Prostate gland (tissue), 2 donors: ENCODE measurements at regions not wholly inside any gene's neighbourhood (a gene's known extent, or its start where the extent isn't known, plus 50 kb on each side); places are given as distances from the start of the nearest gene placed in this dataset.
"Not testable (repeated sequence)": the region's sequence is repeated elsewhere in the genome, so short reads cannot be mapped to it uniquely, and the experiment has no call there.

Experiments
- DNase-seq: peaks from one replicate; pipeline ENCODE4 v3.0.0-alpha.2; 2019; ENCODE audit warnings: low spot score
- H3K27ac ChIP-seq, 2 donors: fragments of 200-600 bp; sonication (generic); 2 replicates each; pipeline ENCODE4 v1.5.1; 2017 to 2019
- H3K27me3 ChIP-seq: fragments of 200-600 bp; sonication (generic); replicated peaks from 2 replicates; pipeline ENCODE4 v1.5.1; 2019; ENCODE audit not compliant: insufficient read depth
- H3K36me3 ChIP-seq, 2 donors: fragments of 200-600 bp; sonication (generic); 1 replicate in 1 of 2; 2 replicates in 1 of 2; pipeline versions ENCODE4 v1.5.1 to v1.8.1; 2017 to 2019
- H3K4me1 ChIP-seq: fragments of 200-600 bp; sonication (generic); replicated peaks from 2 replicates; pipeline ENCODE4 v1.5.1; 2019
- H3K4me3 ChIP-seq, 2 donors: fragments of 200-600 bp; sonication (generic); 2 replicates each; pipeline ENCODE4 v1.5.1; 2017 to 2019
- H3K9me3 ChIP-seq: fragments of 200-600 bp; sonication (generic); 2 replicates; pipeline ENCODE4 v1.5.1; 2017
- CTCF ChIP-seq, 4 experiments: fragments of 200-600 bp in 2 of 4; fragments of 450-650 bp in 2 of 4; sonication (generic) in 2 of 4; IDR thresholded peaks; 1 replicate in 3 of 4; 2 replicates in 1 of 4; pipeline ENCODE4 v1.5.1; 2016 to 2019; ENCODE audit warnings: antibody characterized with exemption in 4 of 4, mild to moderate bottlenecking in 2 of 4, moderate library complexity in 2 of 4
- POLR2A ChIP-seq: fragments of 450-650 bp; IDR thresholded peaks from one replicate; pipeline ENCODE4 v1.6.1; 2016; ENCODE audit warnings: antibody characterized with exemption, mild to moderate bottlenecking
- POLR2AphosphoS5 ChIP-seq: sonication (generic); formaldehyde crosslinking; IDR thresholded peaks from one replicate; pipeline ENCODE4 v1.6.1; 2017; ENCODE audit warnings: antibody characterized with exemption
- WGBS: methylation state at CpG from one replicate; pipeline ENCODE4 v1.1.5; 2018; 5-methylcytosine and 5-hydroxymethylcytosine counted together
- intact Hi-C: fragments of 100-400 bp; cut with DNase I; formaldehyde crosslinking; loops from one replicate; pipeline ENCODE4 v1.14.2; 2022

- no peaks in the 10 kb centered on the region for H3K36me3 ChIP-seq
- no peak for DNase-seq
- 44% methylated on average over 2 of the region's 2 CpGs for WGBS
- H3K27ac ChIP-seq = no peak overlapping the region
- TF ChIP-seq CTCF (IDR thresholded peaks at IDR 0.05) (no peak), POLR2AphosphoS5 (no peak), POLR2A (no peak)
- no peaks in the 10 kb centered on the region for H3K27me3 ChIP-seq
- no peaks in the 10 kb centered on the region for H3K4me1 ChIP-seq
- intact Hi-C loops = no loop called here
- no peaks in the 10 kb centered on the region for H3K9me3 ChIP-seq
- H3K4me3 ChIP-seq = no peak overlapping the region
Measured at GRCh38 chr4:181798536-181798935, 444.7 kb upstream of the TENM3 start.

- H3K4me1 ChIP-seq = no peaks in the 10 kb centered on the region
- no peak overlapping the region for H3K27ac ChIP-seq
- DNase-seq = no peak
- no peak for TF ChIP-seq POLR2AphosphoS5
- H3K4me3 ChIP-seq = no peak overlapping the region
- H3K9me3 ChIP-seq = no peaks in the 10 kb centered on the region
- no peaks in the 10 kb centered on the region for H3K36me3 ChIP-seq
- no peaks in the 10 kb centered on the region for H3K27me3 ChIP-seq
- WGBS = 96% methylated on average over 10 of the region's 10 CpGs
- intact Hi-C loops = no loop called here
Measured at GRCh38 chr4:181799561-181800069, 443.6 kb upstream of the TENM3 start.

- WGBS = 10% methylated on average over 2 of the region's 2 CpGs
- Histone ChIP-seq H3K4me1 (no peaks in the 10 kb centered on the region), H3K27ac (no peak overlapping the region), H3K9me3 (no peaks in the 10 kb centered on the region), H3K36me3 (no peaks in the 10 kb centered on the region), H3K27me3 (no peaks in the 10 kb centered on the region), H3K4me3 (no peak overlapping the region)
- intact Hi-C loops = no loop called here
- no peak for DNase-seq
- TF ChIP-seq CTCF (IDR thresholded peaks at IDR 0.05) (no peak), POLR2A (no peak), POLR2AphosphoS5 (no peak)
Measured at GRCh38 chr4:181802207-181802606, 441.0 kb upstream of the TENM3 start.

GRCh38 chr4:181807771-181808170 lies 435.4 kb upstream of the TENM3 start:
- Histone ChIP-seq H3K27ac (no peak overlapping the region), H3K36me3 (no peaks in the 10 kb centered on the region), H3K4me1 (no peaks in the 10 kb centered on the region), H3K4me3 (no peak overlapping the region), H3K9me3 (no peaks in the 10 kb centered on the region), H3K27me3 (no peaks in the 10 kb centered on the region)
- no peak for TF ChIP-seq POLR2AphosphoS5
- no peak for TF ChIP-seq POLR2A
- no peak for TF ChIP-seq CTCF (IDR thresholded peaks at IDR 0.05)
- DNase-seq = no peak
- intact Hi-C loops = no loop called here

- Histone ChIP-seq H3K4me3 (no peak overlapping the region), H3K36me3 (no peaks in the 10 kb centered on the region), H3K9me3 (no peaks in the 10 kb centered on the region), H3K4me1 (no peaks in the 10 kb centered on the region), H3K27ac (no peak overlapping the region), H3K27me3 (no peaks in the 10 kb centered on the region)
- 93% methylated on average over 5 of the region's 5 CpGs for WGBS
- TF ChIP-seq CTCF (IDR thresholded peaks at IDR 0.05) (no peak), POLR2A (no peak), POLR2AphosphoS5 (no peak)
- no peak for DNase-seq
- intact Hi-C loops = no loop called here
Measured at GRCh38 chr4:181810711-181811110, 432.5 kb upstream of the TENM3 start.

GRCh38 chr4:181811550-181811949 lies 431.7 kb upstream of the TENM3 start:
- DNase-seq, intact Hi-C loops, H3K9me3 ChIP-seq, H3K27ac ChIP-seq, H3K36me3 ChIP-seq, H3K4me3 ChIP-seq, H3K27me3 ChIP-seq, H3K4me1 ChIP-seq: not testable (repeated sequence)
- 90% methylated on average over 5 of the region's 5 CpGs for WGBS
